ENCODE measurements at regions not wholly inside any gene's neighbourhood (a gene's known extent, or its start where the extent isn't known, plus 50 kb on each side); places are given as distances from the start of the nearest gene placed in this dataset.
"Not testable (repeated sequence)": the region's sequence is repeated elsewhere in the genome, so short reads cannot be mapped to it uniquely, and the experiment has no call there.

- DNase-seq (ENCODE audit: low read depth), result peak; percentile 14
- H3K36me3 ChIP-seq (ENCODE audit: control insufficient read depth, insufficient read depth, low read length), result no peaks in the 10 kb centered on the region
- no peak overlapping the region for H3K4me3 ChIP-seq (ENCODE audit: low read depth, low read length)
- TF ChIP-seq CTCF (IDR thresholded peaks at IDR 0.05; ENCODE audit: insufficient read depth, low read length, poor library complexity, severe bottlenecking), result no peak
- no peaks in the 10 kb centered on the region for H3K27me3 ChIP-seq (ENCODE audit: control insufficient read depth, insufficient read depth, low read length)
Observed at GRCh38 chr14:84340938-84341337, 1189.0 kb upstream of the FLRT2 start.

- not testable (repeated sequence) for H3K4me3 ChIP-seq (ENCODE audit: low read depth, low read length); DNase-seq (ENCODE audit: low read depth); H3K36me3 ChIP-seq (ENCODE audit: control insufficient read depth, insufficient read depth, low read length); H3K27me3 ChIP-seq (ENCODE audit: control insufficient read depth, insufficient read depth, low read length)
Observed at GRCh38 chr14:84341867-84342266, 1188.1 kb upstream of the FLRT2 start.

- DNase-seq (ENCODE audit: low read depth), result peak; percentile 44
Observed at GRCh38 chr14:84343656-84344055, 1186.3 kb upstream of the FLRT2 start.

GRCh38 chr14:84351646-84352045 is 1178.3 kb upstream of the FLRT2 start:
- Histone ChIP-seq H3K4me3 (ENCODE audit: low read depth, low read length) (no peak overlapping the region), H3K27me3 (ENCODE audit: control insufficient read depth, insufficient read depth, low read length) (no peaks in the 10 kb centered on the region), H3K36me3 (ENCODE audit: control insufficient read depth, insufficient read depth, low read length) (no peaks in the 10 kb centered on the region)
- TF ChIP-seq CTCF (IDR thresholded peaks at IDR 0.05; ENCODE audit: insufficient read depth, low read length, poor library complexity, severe bottlenecking), result no peak
- no peak for DNase-seq (ENCODE audit: low read depth)

More at GRCh38 chr14:84343656-84344055, 1186.3 kb upstream of the FLRT2 start:
- no peak for TF ChIP-seq CTCF (IDR thresholded peaks at IDR 0.05; ENCODE audit: insufficient read depth, low read length, poor library complexity, severe bottlenecking)
- Histone ChIP-seq H3K36me3 (ENCODE audit: control insufficient read depth, insufficient read depth, low read length) (no peaks in the 10 kb centered on the region), H3K4me3 (ENCODE audit: low read depth, low read length) (no peak overlapping the region), H3K27me3 (ENCODE audit: control insufficient read depth, insufficient read depth, low read length) (no peaks in the 10 kb centered on the region)

GRCh38 chr14:84361476-84361875 is 1168.5 kb upstream of the FLRT2 start:
- no peak for TF ChIP-seq CTCF (IDR thresholded peaks at IDR 0.05; ENCODE audit: insufficient read depth, low read length, poor library complexity, severe bottlenecking)
- H3K27me3 ChIP-seq (ENCODE audit: control insufficient read depth, insufficient read depth, low read length), result no peaks in the 10 kb centered on the region
- no peak overlapping the region for H3K4me3 ChIP-seq (ENCODE audit: low read depth, low read length)
- DNase-seq (ENCODE audit: low read depth), result no peak
- no peaks in the 10 kb centered on the region for H3K36me3 ChIP-seq (ENCODE audit: control insufficient read depth, insufficient read depth, low read length)

- Histone ChIP-seq H3K27me3 (ENCODE audit: control insufficient read depth, insufficient read depth, low read length) (no peaks in the 10 kb centered on the region), H3K4me3 (ENCODE audit: low read depth, low read length) (no peak overlapping the region), H3K36me3 (ENCODE audit: control insufficient read depth, insufficient read depth, low read length) (no peaks in the 10 kb centered on the region)
- DNase-seq (ENCODE audit: low read depth), result peak; percentile 2
- no peak for TF ChIP-seq CTCF (IDR thresholded peaks at IDR 0.05; ENCODE audit: insufficient read depth, low read length, poor library complexity, severe bottlenecking)
Observed at GRCh38 chr14:84375235-84375634, 1154.7 kb upstream of the FLRT2 start.

Data from kidney epithelial cell (primary cell).